Kidney epithelial cell (primary cell): ENCODE measurements at regions not wholly inside any gene's neighbourhood (a gene's known extent, or its start where the extent isn't known, plus 50 kb on each side); places are given as distances from the start of the nearest gene placed in this dataset.

Source experiments
- DNase-seq: peaks from one replicate; pipeline ENCODE4 v3.0.0-alpha.2; 2010; ENCODE audit warnings: low read depth
- H3K27me3 ChIP-seq: 2 replicates; pipeline ENCODE4 v1.6.0; 2011; ENCODE audit warnings: low read length; ENCODE audit not compliant: control insufficient read depth, insufficient read depth
- H3K36me3 ChIP-seq: 2 replicates; pipeline ENCODE4 v1.5.1; 2011; ENCODE audit warnings: low read length; ENCODE audit not compliant: control insufficient read depth, insufficient read depth
- H3K4me3 ChIP-seq: 2 replicates; pipeline ENCODE4 v1.5.1; 2011; ENCODE audit warnings: low read depth, mild to moderate bottlenecking, control low read depth, low read length
- TF ChIP-seq, protein P1 (sequence below): IDR thresholded peaks from 2 replicates; pipeline ENCODE4 v1.5.1; 2011; ENCODE audit warnings: mild to moderate bottlenecking, moderate library complexity, low read length, control low read depth, inconsistent platforms; ENCODE audit not compliant: insufficient read depth, poor library complexity, severe bottlenecking

DNA sequence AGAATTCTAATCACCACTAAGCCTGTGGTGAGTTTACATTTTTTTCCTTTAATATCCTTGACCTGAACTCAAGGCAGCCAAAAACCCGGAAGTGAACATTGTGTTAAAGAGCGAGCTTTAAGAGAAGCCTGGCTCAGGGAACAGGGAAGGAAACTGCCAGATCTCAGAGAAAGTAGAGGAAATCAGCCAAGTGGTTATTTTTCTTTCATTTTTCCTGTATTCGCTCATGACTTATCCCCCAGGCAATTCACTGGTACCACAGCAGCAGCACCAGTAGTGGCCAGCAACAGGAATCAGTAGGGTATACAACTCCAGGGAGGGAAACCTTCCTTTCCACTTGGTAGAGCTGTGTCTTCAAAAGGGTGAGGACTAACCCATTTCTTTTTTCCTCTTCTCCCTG is 89.6 kb upstream of the HMGCLL1 start:
- Histone ChIP-seq H3K4me3 (no peak overlapping the region), H3K36me3 (no peaks in the 10 kb centered on the region), H3K27me3 (no peaks in the 10 kb centered on the region)
- DNase-seq: no peak
- TF ChIP-seq, protein P1, sequence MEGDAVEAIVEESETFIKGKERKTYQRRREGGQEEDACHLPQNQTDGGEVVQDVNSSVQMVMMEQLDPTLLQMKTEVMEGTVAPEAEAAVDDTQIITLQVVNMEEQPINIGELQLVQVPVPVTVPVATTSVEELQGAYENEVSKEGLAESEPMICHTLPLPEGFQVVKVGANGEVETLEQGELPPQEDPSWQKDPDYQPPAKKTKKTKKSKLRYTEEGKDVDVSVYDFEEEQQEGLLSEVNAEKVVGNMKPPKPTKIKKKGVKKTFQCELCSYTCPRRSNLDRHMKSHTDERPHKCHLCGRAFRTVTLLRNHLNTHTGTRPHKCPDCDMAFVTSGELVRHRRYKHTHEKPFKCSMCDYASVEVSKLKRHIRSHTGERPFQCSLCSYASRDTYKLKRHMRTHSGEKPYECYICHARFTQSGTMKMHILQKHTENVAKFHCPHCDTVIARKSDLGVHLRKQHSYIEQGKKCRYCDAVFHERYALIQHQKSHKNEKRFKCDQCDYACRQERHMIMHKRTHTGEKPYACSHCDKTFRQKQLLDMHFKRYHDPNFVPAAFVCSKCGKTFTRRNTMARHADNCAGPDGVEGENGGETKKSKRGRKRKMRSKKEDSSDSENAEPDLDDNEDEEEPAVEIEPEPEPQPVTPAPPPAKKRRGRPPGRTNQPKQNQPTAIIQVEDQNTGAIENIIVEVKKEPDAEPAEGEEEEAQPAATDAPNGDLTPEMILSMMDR: no peak

DNA sequence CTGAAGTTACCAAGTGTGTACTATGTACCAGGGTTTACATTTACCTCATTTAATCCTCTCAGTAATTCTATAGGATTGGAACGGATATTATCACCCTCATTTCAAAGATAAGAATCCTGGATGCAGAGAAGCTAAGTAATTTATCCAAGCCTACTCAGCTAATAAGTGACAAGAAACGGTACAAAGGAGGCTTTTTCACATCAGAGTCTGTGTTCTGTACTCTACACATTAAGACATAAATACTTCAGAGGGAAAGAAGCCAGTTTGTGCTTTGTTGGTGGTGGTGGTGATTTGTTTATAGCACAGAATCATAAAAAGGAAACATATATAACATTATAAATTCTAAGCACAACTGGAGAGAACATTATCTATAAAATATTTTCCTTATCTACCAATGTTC is 88.3 kb upstream of the HMGCLL1 start:
- Histone ChIP-seq H3K27me3 (no peaks in the 10 kb centered on the region), H3K4me3 (no peak overlapping the region), H3K36me3 (no peaks in the 10 kb centered on the region)
- DNase-seq: no peak
- TF ChIP-seq, protein P1: no peak

DNA sequence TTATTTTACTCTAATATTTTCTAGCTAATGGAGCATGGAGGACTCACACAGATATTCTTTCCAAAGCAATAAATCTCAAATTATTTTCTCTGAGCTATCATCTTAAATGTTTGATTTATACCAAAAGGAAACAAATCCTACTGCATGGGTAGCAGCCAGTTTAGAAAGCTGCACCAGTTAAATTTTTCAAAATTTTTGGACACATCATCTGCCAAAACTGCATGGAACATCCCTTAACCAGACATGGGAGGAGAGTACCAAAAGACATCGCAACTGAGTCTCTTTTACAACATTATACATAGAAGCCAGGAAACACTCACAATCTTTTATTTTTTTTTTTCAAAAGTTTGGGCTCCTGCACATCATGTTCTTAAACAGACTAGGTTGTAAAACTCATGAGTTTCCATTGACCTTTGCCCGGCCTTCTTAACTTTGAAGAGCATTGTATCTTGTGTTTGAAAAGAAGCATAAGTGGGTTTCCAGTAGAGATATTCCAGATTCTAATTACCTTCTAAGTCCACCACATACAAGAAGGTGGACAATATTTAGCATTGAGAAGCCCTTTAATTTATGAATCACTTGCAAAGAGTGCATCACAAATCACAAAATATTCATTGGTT is 87.7 kb upstream of the HMGCLL1 start:
- Histone ChIP-seq H3K4me3 (no peak overlapping the region), H3K27me3 (no peaks in the 10 kb centered on the region), H3K36me3 (no peaks in the 10 kb centered on the region)
- TF ChIP-seq, protein P1: no peak
- no peak for DNase-seq

DNA sequence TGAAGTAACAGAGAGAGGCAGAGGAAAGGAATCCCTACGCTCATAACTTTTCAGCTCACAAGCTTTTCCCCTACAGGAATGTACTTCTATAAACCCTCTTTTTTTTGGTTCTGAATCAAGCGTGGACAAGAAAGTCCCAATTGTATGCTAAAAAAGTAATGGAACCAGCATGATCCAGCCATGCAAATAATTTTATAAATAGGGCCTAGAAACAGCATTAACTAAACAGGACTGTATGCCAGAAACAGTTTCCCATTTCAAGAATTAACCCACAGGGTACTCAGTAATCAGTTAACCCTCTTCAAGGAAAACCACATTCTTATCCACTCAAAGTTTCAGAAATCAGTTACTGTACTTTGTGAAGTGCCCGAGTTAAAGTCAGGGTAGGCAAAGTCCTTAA is 87.0 kb upstream of the HMGCLL1 start:
- Histone ChIP-seq H3K27me3 (no peaks in the 10 kb centered on the region), H3K4me3 (no peak overlapping the region), H3K36me3 (no peaks in the 10 kb centered on the region)
- DNase-seq: no peak
- TF ChIP-seq, protein P1: no peak

DNA sequence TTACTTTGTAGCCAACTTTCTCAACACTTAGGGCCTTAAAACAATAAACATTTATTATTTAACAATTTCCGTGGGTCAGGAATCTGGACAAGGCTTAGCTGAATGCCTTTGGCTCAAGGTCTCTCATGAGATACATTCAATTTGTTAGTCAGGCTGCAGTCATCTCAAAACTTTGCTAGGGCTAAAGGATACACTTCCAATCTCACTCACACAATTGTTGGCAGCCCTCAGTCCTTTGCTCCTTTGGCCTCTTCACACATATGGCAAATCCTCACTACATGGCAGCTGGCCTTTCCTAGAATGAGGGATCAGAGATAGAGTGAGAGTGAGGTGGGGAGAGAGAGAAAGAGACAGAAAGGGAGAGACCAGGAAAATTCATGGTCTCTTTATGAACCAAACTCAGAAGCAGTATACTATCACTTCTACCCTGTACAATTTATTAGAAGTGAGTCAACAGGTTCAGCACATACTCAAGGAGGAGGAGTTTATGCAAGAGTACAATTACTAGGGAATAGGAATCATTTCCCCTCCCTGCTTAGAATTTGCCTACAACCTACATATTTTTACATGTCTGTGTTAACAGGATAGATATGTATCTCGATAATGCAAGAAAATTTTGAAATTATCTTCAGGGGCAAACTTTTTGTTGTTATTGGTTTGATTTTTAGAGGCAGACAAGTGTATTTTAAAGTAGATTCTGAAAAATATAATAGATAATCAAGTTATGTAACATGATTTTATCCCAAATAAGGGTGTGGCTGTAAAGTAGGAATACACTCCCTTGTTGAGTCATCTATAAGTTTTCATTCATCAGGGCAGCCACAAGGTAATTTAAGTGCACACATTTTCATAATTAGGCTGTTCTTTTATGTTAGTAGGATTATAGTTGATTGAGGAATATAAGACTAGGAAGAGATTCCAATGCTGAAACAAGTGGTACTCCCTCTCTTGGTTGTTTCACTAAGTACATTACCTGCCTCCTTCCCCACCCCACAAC is 85.9 kb upstream of the HMGCLL1 start:
- TF ChIP-seq, protein P1: no peak
- Histone ChIP-seq H3K27me3 (no peaks in the 10 kb centered on the region), H3K36me3 (no peaks in the 10 kb centered on the region), H3K4me3 (no peak overlapping the region)
- no peak for DNase-seq
